ENCODE measurements at regions not wholly inside any gene's neighbourhood (a gene's known extent, or its start where the extent isn't known, plus 50 kb on each side); places are given as distances from the start of the nearest gene placed in this dataset.

DNA sequence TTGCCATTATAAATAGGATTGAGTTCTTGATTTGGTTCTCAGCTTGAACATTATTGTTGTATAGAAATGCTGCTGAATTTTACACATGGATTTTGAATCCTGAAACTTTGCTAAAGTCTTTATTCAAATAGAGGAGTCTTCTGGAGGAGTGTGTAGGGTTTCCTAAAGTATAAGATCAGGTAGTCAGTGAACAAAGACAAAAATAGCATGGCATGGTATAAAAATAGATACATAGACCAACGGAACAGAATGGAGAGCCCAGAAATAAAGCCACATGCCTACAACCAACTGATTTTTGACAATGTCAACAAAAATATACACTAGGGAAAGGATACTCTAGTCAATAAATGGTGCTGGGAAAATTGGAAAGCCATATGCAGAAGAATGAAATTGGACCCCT is 740.1 kb downstream of the QKI start:
- TF ChIP-seq RAD21 (IDR thresholded peaks at IDR 0.05; ENCODE audit: low read depth) (no peak), TAF1 (IDR thresholded peaks at IDR 0.05; ENCODE audit: low read depth) (no peak), CEBPB (IDR thresholded peaks at IDR 0.05) (no peak), EGR1 (IDR thresholded peaks at IDR 0.05) (no peak)
